ENCODE measurements at regions not wholly inside any gene's neighbourhood (a gene's known extent, or its start where the extent isn't known, plus 50 kb on each side); places are given as distances from the start of the nearest gene placed in this dataset.

- DNase-seq, result no peak
These were observed 1257.5 kb downstream of the FSCB start for GRCh38 chr14:43249591-43249990.

GRCh38 chr14:43249116-43249515 is 1258.0 kb downstream of the FSCB start:
- DNase-seq, result no peak

GRCh38 chr14:43247877-43248276 is 1259.2 kb downstream of the FSCB start:
- no peak for DNase-seq

- DNase-seq, result no peak
These were observed 1262.9 kb downstream of the FSCB start for GRCh38 chr14:43244142-43244625.

- DNase-seq, result no peak
These were observed 1263.9 kb downstream of the FSCB start for GRCh38 chr14:43243168-43243567.

- no peak for DNase-seq
These were observed 1274.8 kb downstream of the FSCB start for GRCh38 chr14:43232261-43232660.

- no peak for DNase-seq
These were observed 1291.6 kb downstream of the FSCB start for GRCh38 chr14:43215524-43215923.

- no peak for DNase-seq
These were observed 1299.9 kb downstream of the FSCB start for GRCh38 chr14:43207189-43207588.

- no peak for DNase-seq
These were observed 1302.3 kb downstream of the FSCB start for GRCh38 chr14:43204816-43205215.

GRCh38 chr14:43200519-43200918 is 1306.6 kb downstream of the FSCB start:
- DNase-seq, result no peak

- DNase-seq, result no peak
These were observed 1308.6 kb downstream of the FSCB start for GRCh38 chr14:43198465-43198864.

- DNase-seq, result no peak
These were observed 1322.5 kb downstream of the FSCB start for GRCh38 chr14:43184540-43184939.

GRCh38 chr14:43183916-43184315 is 1323.2 kb downstream of the FSCB start:
- DNase-seq, result no peak

GRCh38 chr14:43175896-43176295 is 1331.2 kb downstream of the FSCB start:
- DNase-seq, result no peak

- no peak for DNase-seq
These were observed 1334.1 kb downstream of the FSCB start for GRCh38 chr14:43172899-43173548.

- DNase-seq, result no peak
These were observed 1337.4 kb downstream of the FSCB start for GRCh38 chr14:43169722-43170121.

- DNase-seq, result no peak
These were observed 1338.6 kb downstream of the FSCB start for GRCh38 chr14:43168371-43168925.

GRCh38 chr14:43166163-43166562 is 1340.9 kb downstream of the FSCB start:
- DNase-seq, result no peak

- no peak for DNase-seq
These were observed 1341.4 kb downstream of the FSCB start for GRCh38 chr14:43165651-43166050.

GRCh38 chr14:43161477-43161876 is 1345.6 kb downstream of the FSCB start:
- DNase-seq, result no peak

- no peak for DNase-seq
These were observed 1349.4 kb downstream of the FSCB start for GRCh38 chr14:43157661-43158060.

- no peak for DNase-seq
These were observed 1351.2 kb downstream of the FSCB start for GRCh38 chr14:43155924-43156323.

GRCh38 chr14:43155258-43155657 is 1351.8 kb downstream of the FSCB start:
- no peak for DNase-seq

GRCh38 chr14:43147485-43147884 is 1359.6 kb downstream of the FSCB start:
- DNase-seq, result no peak

- DNase-seq, result no peak
These were observed 1361.7 kb downstream of the FSCB start for GRCh38 chr14:43145361-43145760.

All from stimulated activated CD4-positive, alpha-beta T cell treated with anti-CD3 and anti-CD28 coated beads, Interleukin-4, amount 100 ng/mL, for 4 hours (primary cell).